GDM1 (cell line): ENCODE measurements at regions not wholly inside any gene's neighbourhood (a gene's known extent, or its start where the extent isn't known, plus 50 kb on each side); places are given as distances from the start of the nearest gene placed in this dataset.

Experiments used
- DNase-seq: peaks from one replicate; lab custom pipeline; 2025; lab: John Stamatoyannopoulos, UW

- DNase-seq = no peak
These were observed 201.0 kb downstream of the GLI2 start for GRCh38 chr2:120936476-120937334.

GRCh38 chr2:120937686-120938044 lies 202.0 kb downstream of the GLI2 start:
- DNase-seq = no peak

- no peak for DNase-seq
These were observed 202.5 kb downstream of the GLI2 start for GRCh38 chr2:120938045-120938771.

GRCh38 chr2:120939595-120940318 lies 204.1 kb downstream of the GLI2 start:
- peak; percentile 24 for DNase-seq

- no peak for DNase-seq
These were observed 204.6 kb downstream of the GLI2 start for GRCh38 chr2:120940319-120940696.

GRCh38 chr2:120940726-120941256 lies 205.1 kb downstream of the GLI2 start:
- DNase-seq = no peak

GRCh38 chr2:120941571-120942120 lies 206.0 kb downstream of the GLI2 start:
- DNase-seq = no peak

- no peak for DNase-seq
These were observed 207.0 kb downstream of the GLI2 start for GRCh38 chr2:120942658-120943057.

- no peak for DNase-seq
These were observed 207.9 kb downstream of the GLI2 start for GRCh38 chr2:120943403-120944034.

GRCh38 chr2:120944575-120944974 lies 208.9 kb downstream of the GLI2 start:
- no peak for DNase-seq

- DNase-seq = no peak
These were observed 209.4 kb downstream of the GLI2 start for GRCh38 chr2:120945091-120945490.

- no peak for DNase-seq
These were observed 210.3 kb downstream of the GLI2 start for GRCh38 chr2:120945832-120946499.

- no peak for DNase-seq
These were observed 211.7 kb downstream of the GLI2 start for GRCh38 chr2:120947327-120947726.

- no peak for DNase-seq
These were observed 212.5 kb downstream of the GLI2 start for GRCh38 chr2:120947982-120948661.

GRCh38 chr2:120948662-120949011 lies 213.0 kb downstream of the GLI2 start:
- DNase-seq = no peak

GRCh38 chr2:120949027-120949956 lies 213.6 kb downstream of the GLI2 start:
- DNase-seq = peak; percentile 15

- no peak for DNase-seq
These were observed 214.4 kb downstream of the GLI2 start for GRCh38 chr2:120949957-120950590.

- no peak for DNase-seq
These were observed 216.0 kb downstream of the GLI2 start for GRCh38 chr2:120951693-120952092.

- no peak for DNase-seq
These were observed 216.7 kb downstream of the GLI2 start for GRCh38 chr2:120952318-120952717.
